Right cardiac atrium (tissue), 5 donors: ENCODE measurements at regions not wholly inside any gene's neighbourhood (a gene's known extent, or its start where the extent isn't known, plus 50 kb on each side); places are given as distances from the start of the nearest gene placed in this dataset.

ENCODE experiments used
- ATAC-seq, 2 donors: fragments of 200-7000 bp; cut with Tn5 transposase; one replicate each; pipeline versions ENCODE4 v1.8.0 to v1.9.1; 2020; ENCODE audit warnings: moderate library complexity in 2 of 2, mild to moderate bottlenecking in 1 of 2
- DNase-seq, 3 donors: peaks; one replicate each; pipeline ENCODE4 v3.0.0-alpha.2; 2020
- H3K27ac ChIP-seq: one replicate; pipeline ENCODE4 v1.5.1; 2013; ENCODE audit warnings: mild to moderate bottlenecking, low read length, control low read depth, moderate library complexity
- H3K27me3 ChIP-seq: one replicate; pipeline ENCODE4 v1.6.1; 2013; ENCODE audit not compliant: control insufficient read depth, insufficient read depth
- H3K4me1 ChIP-seq: one replicate; pipeline ENCODE4 v1.6.1; 2013; ENCODE audit warnings: low read length; ENCODE audit not compliant: control insufficient read depth, insufficient read depth
- H3K4me3 ChIP-seq: one replicate; pipeline ENCODE4 v1.5.1; 2013; ENCODE audit warnings: low read length, control low read depth
- H3K9me3 ChIP-seq: one replicate; pipeline ENCODE4 v1.6.1; 2013; ENCODE audit warnings: low read length; ENCODE audit not compliant: control insufficient read depth
- WGBS: extraction: QIAGEN DNeasy Blood & Tissue Kit; methylation state at CpG from one replicate; pipeline ENCODE4 v1.1.7; 2013; 5-methylcytosine and 5-hydroxymethylcytosine counted together
- intact Hi-C, 4 donors: fragments of 100-400 bp; cut with DNase I; formaldehyde crosslinking; loops; one replicate each; pipeline versions ENCODE4 v1.11.0 to v1.14.0; 2022 to 2023
- donor health status: healthy with polysubstance abuse.
- donor health status: DM: no; HTN: yes; CAD: no.
- donor health status: DM: no; HTN: no; CAD: no.
- donor health status: DM: no; HTN: yes; CAD: no; lungs with severe emphysema.
- donor health status: DM: yes; HTN: yes; CAD: no.

DNA sequence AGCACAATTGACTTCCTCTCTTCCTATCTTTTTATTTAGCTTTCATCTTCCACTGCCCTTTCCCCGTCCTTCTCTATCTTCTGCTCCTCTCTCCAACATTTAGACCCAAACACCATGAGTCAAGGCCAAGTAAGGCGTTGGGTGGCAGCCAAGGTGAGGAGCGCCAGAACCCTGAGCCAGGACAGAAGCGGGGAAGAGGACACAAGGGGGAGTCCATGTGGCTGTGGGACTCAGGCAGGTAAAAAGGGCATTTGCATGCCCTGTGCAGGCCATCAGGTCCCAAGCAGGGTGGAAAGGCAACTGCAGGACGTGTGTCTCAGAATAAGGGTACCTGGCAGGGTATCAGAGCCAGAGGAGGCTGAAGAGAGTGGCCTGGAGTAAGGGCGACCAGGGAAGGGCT is 192.4 kb upstream of the PFKP start:
- WGBS, result 44% methylated on average over 6 of the region's 6 CpGs
- peaks cover 2% of the 10 kb centered on the region for H3K27me3 ChIP-seq
- no peak for ATAC-seq
- no peak for DNase-seq
- H3K4me3 ChIP-seq, result no peak overlapping the region
- no peaks in the 10 kb centered on the region for H3K4me1 ChIP-seq
- intact Hi-C loops, result no loop called here
- no peaks in the 10 kb centered on the region for H3K9me3 ChIP-seq
- no peak overlapping the region for H3K27ac ChIP-seq

DNA sequence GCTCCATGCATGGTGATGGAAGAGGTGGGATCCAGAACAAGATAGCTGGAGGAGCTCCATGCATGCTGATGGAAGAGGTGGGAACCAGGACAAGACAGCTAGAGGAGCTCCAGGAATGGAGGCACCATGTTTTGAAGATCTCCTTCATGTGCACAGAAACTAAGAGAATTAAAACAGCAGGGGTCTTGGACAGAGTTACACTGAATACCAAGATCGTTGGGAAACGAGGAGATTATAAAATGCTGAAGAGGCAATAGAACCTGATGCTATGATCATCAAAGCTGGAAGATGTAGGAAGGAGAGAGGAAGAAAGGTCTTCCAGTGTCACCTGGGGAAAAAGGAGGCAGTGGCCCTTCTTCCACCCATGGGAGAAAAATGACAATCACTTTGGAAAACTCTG is 193.6 kb upstream of the PFKP start:
- no peaks in the 10 kb centered on the region for H3K9me3 ChIP-seq
- no peak overlapping the region for H3K27ac ChIP-seq
- DNase-seq (no peak), ATAC-seq (no peak)
- H3K27me3 ChIP-seq, result peaks cover 2% of the 10 kb centered on the region
- no peaks in the 10 kb centered on the region for H3K4me1 ChIP-seq
- WGBS, result 80% methylated on average over 2 of the region's 2 CpGs
- intact Hi-C loops, result no loop called here
- no peak overlapping the region for H3K4me3 ChIP-seq

- Histone ChIP-seq H3K4me3 (no peak overlapping the region), H3K9me3 (no peaks in the 10 kb centered on the region), H3K27ac (no peak overlapping the region), H3K4me1 (no peaks in the 10 kb centered on the region), H3K27me3 (no peaks in the 10 kb centered on the region)
- intact Hi-C loops, result no loop called here
- ATAC-seq (no peak), DNase-seq (no peak)
- 80% methylated on average over 2 of the region's 2 CpGs for WGBS
Observed at GRCh38 chr10:2871673-2872219, 195.6 kb upstream of the PFKP start.

DNA sequence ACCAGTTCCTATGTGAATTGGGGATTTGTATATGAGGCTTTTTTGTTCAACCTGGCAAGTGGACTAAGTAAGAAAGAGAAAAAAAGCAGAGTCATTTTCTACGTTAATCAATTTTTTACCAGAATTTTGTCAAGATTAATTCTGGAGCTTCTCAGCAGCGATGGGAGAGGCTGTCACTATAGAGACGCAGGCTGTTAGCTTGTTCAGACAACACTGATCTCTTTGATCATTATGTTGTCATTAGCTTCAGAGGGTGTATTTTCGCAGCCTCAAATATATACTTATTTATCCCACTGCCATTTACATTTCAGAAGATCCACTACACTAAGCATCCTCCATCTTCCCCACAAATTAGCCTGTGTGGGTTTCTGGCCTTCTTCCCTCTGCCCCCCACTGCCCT is 196.7 kb upstream of the PFKP start:
- Histone ChIP-seq H3K27me3 (no peaks in the 10 kb centered on the region), H3K4me3 (no peak overlapping the region), H3K4me1 (no peaks in the 10 kb centered on the region), H3K27ac (no peak overlapping the region), H3K9me3 (no peaks in the 10 kb centered on the region)
- ATAC-seq (no peak), DNase-seq (no peak)
- 77% methylated on average over 4 of the region's 4 CpGs for WGBS
- intact Hi-C loops, result no loop called here

DNA sequence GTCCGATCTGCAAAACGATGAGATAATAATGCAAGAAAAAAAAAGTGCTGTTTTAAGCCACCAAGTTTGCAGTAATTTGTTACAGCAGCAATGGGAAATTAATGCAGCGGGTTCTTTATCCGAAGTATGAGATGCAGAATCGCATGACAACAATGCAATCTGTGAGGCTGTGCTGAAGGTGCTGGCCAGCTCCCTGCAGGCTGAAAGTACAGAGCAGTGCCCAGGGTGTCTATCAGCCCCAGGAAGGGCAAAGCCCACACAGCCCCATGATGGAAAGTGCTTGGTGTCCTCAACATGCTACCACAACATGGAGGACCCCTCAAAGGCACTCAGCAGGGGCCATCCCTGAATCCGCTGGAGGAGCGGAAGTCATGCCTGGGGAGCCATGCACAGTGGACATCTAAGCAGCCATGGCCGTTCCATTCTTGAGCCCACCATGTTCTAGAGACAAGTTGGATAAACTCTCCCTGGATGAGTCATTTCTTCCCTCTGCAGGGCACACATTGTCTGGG is 199.5 kb upstream of the PFKP start:
- intact Hi-C loops, result no loop called here
- Histone ChIP-seq H3K27me3 (no peaks in the 10 kb centered on the region), H3K4me3 (no peak overlapping the region), H3K9me3 (no peaks in the 10 kb centered on the region), H3K4me1 (no peaks in the 10 kb centered on the region), H3K27ac (no peak overlapping the region)
- 83% methylated on average over 8 of the region's 8 CpGs for WGBS
- DNase-seq (no peak), ATAC-seq (no peak)

DNA sequence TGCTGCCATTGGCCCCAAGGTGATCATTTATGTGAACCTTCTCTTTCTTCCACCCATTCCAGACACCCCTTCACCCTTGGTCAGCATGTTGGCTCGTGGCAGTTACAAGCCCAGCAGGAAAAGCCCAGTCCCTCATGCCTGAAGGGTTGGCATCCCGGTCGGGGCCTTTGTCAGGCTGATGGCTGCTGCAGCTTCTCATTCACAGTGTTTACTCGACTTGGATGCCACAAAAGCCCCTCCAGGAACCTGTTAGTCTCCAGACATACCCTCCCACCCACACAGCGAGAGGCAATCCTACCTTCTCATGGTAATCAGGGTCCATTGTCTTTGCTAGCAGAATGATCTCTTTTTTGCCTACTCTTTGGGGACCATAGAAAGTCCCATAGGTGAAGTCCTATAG is 200.8 kb upstream of the PFKP start:
- no peaks in the 10 kb centered on the region for H3K27me3 ChIP-seq
- no peaks in the 10 kb centered on the region for H3K9me3 ChIP-seq
- ATAC-seq (no peak), DNase-seq (no peak)
- H3K4me3 ChIP-seq, result no peak overlapping the region
- intact Hi-C loops, result no loop called here
- WGBS, result 55% methylated on average over 5 of the region's 5 CpGs
- H3K4me1 ChIP-seq, result no peaks in the 10 kb centered on the region
- H3K27ac ChIP-seq, result no peak overlapping the region

GRCh38 chr10:2861632-2862210 is 205.6 kb upstream of the PFKP start:
- Histone ChIP-seq H3K27me3 (no peaks in the 10 kb centered on the region), H3K9me3 (peaks cover 4% of the 10 kb centered on the region), H3K4me1 (no peaks in the 10 kb centered on the region), H3K4me3 (no peak overlapping the region), H3K27ac (no peak overlapping the region)
- intact Hi-C loops, result no loop called here
- 30% methylated on average over 6 of the region's 6 CpGs for WGBS
- DNase-seq (no peak), ATAC-seq (no peak)

GRCh38 chr10:2858452-2858851 is 208.9 kb upstream of the PFKP start:
- intact Hi-C loops, result no loop called here
- Histone ChIP-seq H3K27me3 (no peaks in the 10 kb centered on the region), H3K4me1 (no peaks in the 10 kb centered on the region), H3K27ac (no peak overlapping the region), H3K4me3 (no peak overlapping the region), H3K9me3 (peaks cover 4% of the 10 kb centered on the region)
- ATAC-seq (no peak), DNase-seq (no peak)
- WGBS, result 78% methylated on average over 2 of the region's 2 CpGs

DNA sequence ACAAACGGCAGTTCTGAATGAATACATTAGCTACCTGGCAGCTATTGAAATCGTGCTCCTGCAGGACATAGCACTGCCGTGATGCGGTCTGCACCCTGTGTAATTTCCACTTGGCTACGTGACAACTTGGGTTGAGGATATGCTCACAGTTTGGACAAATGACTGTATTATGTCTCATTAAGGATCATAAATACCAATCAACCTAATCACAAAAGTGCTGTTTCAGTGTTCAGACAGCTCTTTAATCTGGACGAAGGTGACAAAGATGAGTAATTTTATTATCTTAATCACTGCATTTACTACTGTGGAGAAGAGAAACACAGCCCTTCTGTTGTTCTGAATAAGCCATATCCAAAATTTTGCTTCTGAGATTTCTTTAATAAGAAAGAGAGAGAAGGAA is 210.8 kb upstream of the PFKP start:
- intact Hi-C loops, result no loop called here
- Histone ChIP-seq H3K27ac (no peak overlapping the region), H3K4me1 (no peaks in the 10 kb centered on the region), H3K27me3 (no peaks in the 10 kb centered on the region), H3K9me3 (peaks cover 4% of the 10 kb centered on the region), H3K4me3 (no peak overlapping the region)
- DNase-seq (no peak), ATAC-seq (no peak)
- WGBS, result 49% methylated on average over 6 of the region's 6 CpGs

- WGBS, result 43% methylated on average over 2 of the region's 2 CpGs
- Histone ChIP-seq H3K27me3 (no peaks in the 10 kb centered on the region), H3K4me1 (no peaks in the 10 kb centered on the region), H3K27ac (no peak overlapping the region), H3K4me3 (no peak overlapping the region), H3K9me3 (no peaks in the 10 kb centered on the region)
- intact Hi-C loops, result no loop called here
- DNase-seq (no peak), ATAC-seq (no peak)
Observed at GRCh38 chr10:2852574-2853323, 214.6 kb upstream of the PFKP start.

GRCh38 chr10:2851566-2851965 is 215.8 kb upstream of the PFKP start:
- Histone ChIP-seq H3K4me3 (no peak overlapping the region), H3K27ac (no peak overlapping the region), H3K9me3 (no peaks in the 10 kb centered on the region), H3K4me1 (no peaks in the 10 kb centered on the region), H3K27me3 (no peaks in the 10 kb centered on the region)
- no peak for ATAC-seq
- DNase-seq, result no peak
- WGBS, result 71% methylated on average over 3 of the region's 3 CpGs
- intact Hi-C loops, result no loop called here
